LoVo (cell line): ENCODE measurements at regions not wholly inside any gene's neighbourhood (a gene's known extent, or its start where the extent isn't known, plus 50 kb on each side); places are given as distances from the start of the nearest gene placed in this dataset.
A peak's percentile ranks its signal among the peaks of the same experiment; 100 is the strongest.

ENCODE experiments used
- DNase-seq: peaks from one replicate; pipeline ENCODE4 v3.0.0-alpha.2; 2016; ENCODE audit warnings: low spot score

GRCh38 chr6:113420290-113420689 is 436.9 kb upstream of the MARCKS start:
- DNase-seq = no peak

GRCh38 chr6:113421997-113422396 is 435.1 kb upstream of the MARCKS start:
- no peak for DNase-seq

- no peak for DNase-seq
Measured at GRCh38 chr6:113423956-113424355, 433.2 kb upstream of the MARCKS start.

- DNase-seq = no peak
Measured at GRCh38 chr6:113425977-113426660, 431.0 kb upstream of the MARCKS start.

GRCh38 chr6:113427617-113428016 is 429.5 kb upstream of the MARCKS start:
- DNase-seq = no peak

GRCh38 chr6:113428702-113429101 is 428.4 kb upstream of the MARCKS start:
- no peak for DNase-seq

GRCh38 chr6:113432521-113433334 is 424.4 kb upstream of the MARCKS start:
- no peak for DNase-seq

- DNase-seq = no peak
Measured at GRCh38 chr6:113433335-113433991, 423.7 kb upstream of the MARCKS start.

- DNase-seq = no peak
Measured at GRCh38 chr6:113434641-113435040, 422.5 kb upstream of the MARCKS start.

- no peak for DNase-seq
Measured at GRCh38 chr6:113437566-113437965, 419.6 kb upstream of the MARCKS start.

GRCh38 chr6:113439866-113440265 is 417.3 kb upstream of the MARCKS start:
- DNase-seq = no peak

- no peak for DNase-seq
Measured at GRCh38 chr6:113442040-113442439, 415.1 kb upstream of the MARCKS start.

- DNase-seq = no peak
Measured at GRCh38 chr6:113445201-113445600, 411.9 kb upstream of the MARCKS start.

- DNase-seq = peak; percentile 41
Measured at GRCh38 chr6:113447088-113447831, 409.9 kb upstream of the MARCKS start.

- no peak for DNase-seq
Measured at GRCh38 chr6:113449051-113449450, 408.1 kb upstream of the MARCKS start.

- DNase-seq = no peak
Measured at GRCh38 chr6:113450061-113450465, 407.1 kb upstream of the MARCKS start.

- DNase-seq = no peak
Measured at GRCh38 chr6:113451049-113451448, 406.1 kb upstream of the MARCKS start.

GRCh38 chr6:113457198-113457597 is 399.9 kb upstream of the MARCKS start:
- DNase-seq = no peak

- DNase-seq = no peak
Measured at GRCh38 chr6:113457751-113458150, 399.4 kb upstream of the MARCKS start.

GRCh38 chr6:113458368-113459010 is 398.7 kb upstream of the MARCKS start:
- no peak for DNase-seq

GRCh38 chr6:113461153-113461932 is 395.8 kb upstream of the MARCKS start:
- DNase-seq = no peak
